ENCODE measurements at regions not wholly inside any gene's neighbourhood (a gene's known extent, or its start where the extent isn't known, plus 50 kb on each side); places are given as distances from the start of the nearest gene placed in this dataset.

DNA sequence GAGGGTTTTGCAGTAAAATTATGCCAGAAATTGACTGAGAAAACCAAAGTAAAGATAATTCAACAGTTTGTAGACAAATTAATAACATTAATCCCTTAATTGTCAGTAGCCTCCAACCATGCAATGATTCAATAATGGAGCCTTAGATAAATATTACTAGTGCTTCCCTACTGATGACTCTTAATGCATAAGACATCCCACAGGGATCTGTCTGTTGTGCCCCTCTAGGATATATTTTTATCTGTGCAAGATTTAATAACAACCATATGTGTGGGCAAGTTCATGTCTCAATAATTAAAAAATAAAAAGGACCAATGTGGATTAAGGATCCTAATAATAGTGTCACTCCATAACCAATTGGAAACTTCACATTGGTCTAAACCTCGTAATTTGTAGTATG, 230.3 kb upstream of the TCF4 start:
- Histone ChIP-seq H3K79me2 (ENCODE audit: insufficient read depth, low read length) (no peaks in the 10 kb centered on the region), H4K20me1 (ENCODE audit: insufficient read depth, low read length) (no peaks in the 10 kb centered on the region), H3K4me2 (ENCODE audit: low read length) (no peak overlapping the region), H3K9ac (ENCODE audit: low read length) (no peak overlapping the region), H3K9me2 (ENCODE audit: low read depth, low read length) (no peaks in the 10 kb centered on the region), H2AFZ (ENCODE audit: low read length) (no peak overlapping the region), H3K9me3 (ENCODE audit: low read length) (no peaks in the 10 kb centered on the region), H3F3A (ENCODE audit: insufficient read depth, low read length) (no peaks in the 10 kb centered on the region), H3K27ac (ENCODE audit: low read depth, low read length, poor library complexity, severe bottlenecking) (no peak overlapping the region), H3K4me3 (ENCODE audit: low read depth, low read length, poor library complexity, severe bottlenecking) (no peak overlapping the region), H3K27me3 (ENCODE audit: insufficient read depth, low read length) (0 out of 2 replicates have a peak, but pooled peaks cover 4% of the 10 kb centered on the region), H3K4me1 (ENCODE audit: insufficient read depth, low read length, severe bottlenecking) (no peaks in the 10 kb centered on the region), H3K36me3 (ENCODE audit: insufficient read depth, low read length) (no peaks in the 10 kb centered on the region)
- TF ChIP-seq, protein P1, sequence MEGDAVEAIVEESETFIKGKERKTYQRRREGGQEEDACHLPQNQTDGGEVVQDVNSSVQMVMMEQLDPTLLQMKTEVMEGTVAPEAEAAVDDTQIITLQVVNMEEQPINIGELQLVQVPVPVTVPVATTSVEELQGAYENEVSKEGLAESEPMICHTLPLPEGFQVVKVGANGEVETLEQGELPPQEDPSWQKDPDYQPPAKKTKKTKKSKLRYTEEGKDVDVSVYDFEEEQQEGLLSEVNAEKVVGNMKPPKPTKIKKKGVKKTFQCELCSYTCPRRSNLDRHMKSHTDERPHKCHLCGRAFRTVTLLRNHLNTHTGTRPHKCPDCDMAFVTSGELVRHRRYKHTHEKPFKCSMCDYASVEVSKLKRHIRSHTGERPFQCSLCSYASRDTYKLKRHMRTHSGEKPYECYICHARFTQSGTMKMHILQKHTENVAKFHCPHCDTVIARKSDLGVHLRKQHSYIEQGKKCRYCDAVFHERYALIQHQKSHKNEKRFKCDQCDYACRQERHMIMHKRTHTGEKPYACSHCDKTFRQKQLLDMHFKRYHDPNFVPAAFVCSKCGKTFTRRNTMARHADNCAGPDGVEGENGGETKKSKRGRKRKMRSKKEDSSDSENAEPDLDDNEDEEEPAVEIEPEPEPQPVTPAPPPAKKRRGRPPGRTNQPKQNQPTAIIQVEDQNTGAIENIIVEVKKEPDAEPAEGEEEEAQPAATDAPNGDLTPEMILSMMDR (IDR thresholded peaks at IDR 0.05; ENCODE audit: low read length), result no peak
- TF ChIP-seq EZH2 (IDR thresholded peaks at IDR 0.05; ENCODE audit: borderline replicate concordance, low read length), result no peak

- no peaks in the 10 kb centered on the region for H3K9me2 ChIP-seq (ENCODE audit: low read depth, low read length)
- no peaks in the 10 kb centered on the region for H3K4me1 ChIP-seq (ENCODE audit: insufficient read depth, low read length, severe bottlenecking)
- no peak overlapping the region for H3K9ac ChIP-seq (ENCODE audit: low read length)
- no peaks in the 10 kb centered on the region for H3K79me2 ChIP-seq (ENCODE audit: insufficient read depth, low read length)
- no peaks in the 10 kb centered on the region for H3K9me3 ChIP-seq (ENCODE audit: low read length)
- no peaks in the 10 kb centered on the region for H3K36me3 ChIP-seq (ENCODE audit: insufficient read depth, low read length)
- no peak overlapping the region for H2AFZ ChIP-seq (ENCODE audit: low read length)
- H4K20me1 ChIP-seq (ENCODE audit: insufficient read depth, low read length), result no peaks in the 10 kb centered on the region
- no peak overlapping the region for H3K27ac ChIP-seq (ENCODE audit: low read depth, low read length, poor library complexity, severe bottlenecking)
- no peaks in the 10 kb centered on the region for H3F3A ChIP-seq (ENCODE audit: insufficient read depth, low read length)
- H3K27me3 ChIP-seq (ENCODE audit: insufficient read depth, low read length), result no peaks in the 10 kb centered on the region
- H3K4me3 ChIP-seq (ENCODE audit: low read depth, low read length, poor library complexity, severe bottlenecking), result no peak overlapping the region
- TF ChIP-seq EZH2 (IDR thresholded peaks at IDR 0.05; ENCODE audit: borderline replicate concordance, low read length), result no peak
- TF ChIP-seq, protein P1 (IDR thresholded peaks at IDR 0.05; ENCODE audit: low read length), result no peak
- H3K4me2 ChIP-seq (ENCODE audit: low read length), result no peak overlapping the region
Observed at GRCh38 chr18:55811925-55812324, 223.9 kb upstream of the TCF4 start.

DNA sequence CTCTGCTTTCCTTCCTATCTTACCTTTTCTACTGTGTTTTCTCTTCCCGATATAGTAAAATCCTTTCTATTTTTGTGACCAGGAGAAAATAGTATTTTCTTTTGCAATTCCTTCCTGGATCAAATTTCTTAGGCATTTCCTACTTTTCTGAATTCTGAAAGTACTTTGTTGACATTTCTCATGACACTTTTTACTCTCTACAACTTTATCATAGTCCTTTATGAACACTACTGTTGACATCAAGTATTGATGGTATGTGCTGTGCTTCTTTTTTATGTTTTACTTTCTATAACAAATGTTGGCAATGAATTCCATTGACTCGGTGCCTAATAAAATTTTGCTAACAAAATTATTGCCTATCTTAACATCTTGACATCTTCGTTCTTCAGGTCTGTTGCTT, 217.7 kb upstream of the TCF4 start:
- Histone ChIP-seq H3K27ac (ENCODE audit: low read depth, low read length, poor library complexity, severe bottlenecking) (no peak overlapping the region), H3K4me1 (ENCODE audit: insufficient read depth, low read length, severe bottlenecking) (no peaks in the 10 kb centered on the region), H3K9ac (ENCODE audit: low read length) (no peak overlapping the region), H3K9me2 (ENCODE audit: low read depth, low read length) (no peaks in the 10 kb centered on the region), H3K4me3 (ENCODE audit: low read depth, low read length, poor library complexity, severe bottlenecking) (no peak overlapping the region), H3K4me2 (ENCODE audit: low read length) (no peak overlapping the region), H3K9me3 (ENCODE audit: low read length) (no peaks in the 10 kb centered on the region), H3K27me3 (ENCODE audit: insufficient read depth, low read length) (no peaks in the 10 kb centered on the region), H3K79me2 (ENCODE audit: insufficient read depth, low read length) (no peaks in the 10 kb centered on the region), H3F3A (ENCODE audit: insufficient read depth, low read length) (no peaks in the 10 kb centered on the region), H3K36me3 (ENCODE audit: insufficient read depth, low read length) (no peaks in the 10 kb centered on the region), H2AFZ (ENCODE audit: low read length) (no peak overlapping the region), H4K20me1 (ENCODE audit: insufficient read depth, low read length) (no peaks in the 10 kb centered on the region)
- TF ChIP-seq, protein P1 (IDR thresholded peaks at IDR 0.05; ENCODE audit: low read length), result no peak
- TF ChIP-seq EZH2 (IDR thresholded peaks at IDR 0.05; ENCODE audit: borderline replicate concordance, low read length), result no peak

Data from OCI-LY1 (cell line).